Muscle of leg (tissue), 3 donors: ENCODE measurements at regions not wholly inside any gene's neighbourhood (a gene's known extent, or its start where the extent isn't known, plus 50 kb on each side); places are given as distances from the start of the nearest gene placed in this dataset.
"Not testable (repeated sequence)": the region's sequence is repeated elsewhere in the genome, so short reads cannot be mapped to it uniquely, and the experiment has no call there.

ENCODE experiments used
- DNase-seq: peaks from one replicate; pipeline ENCODE4 v3.0.0; 2013
- H3K27ac ChIP-seq: one replicate; pipeline ENCODE4 v1.5.1; 2013; ENCODE audit warnings: mild to moderate bottlenecking, low read length, control low read depth
- H3K27me3 ChIP-seq: one replicate; pipeline ENCODE4 v1.6.1; 2013; ENCODE audit warnings: low read length; ENCODE audit not compliant: control insufficient read depth, insufficient read depth
- H3K36me3 ChIP-seq: one replicate; pipeline ENCODE4 v1.6.1; 2013; ENCODE audit warnings: low read length; ENCODE audit not compliant: control insufficient read depth, insufficient read depth
- H3K4me1 ChIP-seq: one replicate; pipeline ENCODE4 v1.6.1; 2013; ENCODE audit warnings: low read length; ENCODE audit not compliant: control insufficient read depth, insufficient read depth
- H3K4me3 ChIP-seq: one replicate; pipeline ENCODE4 v1.5.1; 2013; ENCODE audit warnings: low read length, control low read depth
- H3K9me3 ChIP-seq: replicated peaks from 2 replicates; pipeline ENCODE4 v1.6.1; 2013; ENCODE audit warnings: low read depth, low read length; ENCODE audit not compliant: control insufficient read depth
- WGBS: methylation state at CpG from one replicate; pipeline ENCODE4 v1.1.5; 2013; ENCODE audit warnings: missing lambda C conversion rate; ENCODE audit not compliant: insufficient coverage; 5-methylcytosine and 5-hydroxymethylcytosine counted together

DNA sequence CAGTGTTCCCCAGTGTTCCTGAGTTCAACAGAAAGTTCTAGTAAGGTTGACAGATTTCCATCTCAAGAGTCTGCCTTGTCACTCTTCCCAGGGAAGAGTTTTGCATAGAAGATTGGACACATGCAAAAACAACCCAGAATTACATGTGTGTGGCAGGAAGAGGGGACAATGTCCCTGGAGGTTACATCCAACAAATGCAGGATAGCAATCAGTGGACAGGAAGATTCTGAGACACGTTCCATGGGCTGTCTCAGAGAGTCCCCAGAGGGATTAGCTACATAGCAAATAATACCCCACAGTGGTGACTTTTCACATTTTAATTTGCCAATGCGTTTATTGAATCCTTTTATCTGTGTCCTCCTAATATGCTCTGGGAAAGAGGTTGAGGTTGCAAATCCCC is 321.1 kb upstream of the SPATA31A3 start:
- H3K9me3 ChIP-seq, DNase-seq, H3K27me3 ChIP-seq, H3K27ac ChIP-seq, H3K4me1 ChIP-seq, H3K4me3 ChIP-seq, H3K36me3 ChIP-seq: not testable (repeated sequence)
- no CpG with 5 or more reads among the region's 2 CpGs for WGBS

DNA sequence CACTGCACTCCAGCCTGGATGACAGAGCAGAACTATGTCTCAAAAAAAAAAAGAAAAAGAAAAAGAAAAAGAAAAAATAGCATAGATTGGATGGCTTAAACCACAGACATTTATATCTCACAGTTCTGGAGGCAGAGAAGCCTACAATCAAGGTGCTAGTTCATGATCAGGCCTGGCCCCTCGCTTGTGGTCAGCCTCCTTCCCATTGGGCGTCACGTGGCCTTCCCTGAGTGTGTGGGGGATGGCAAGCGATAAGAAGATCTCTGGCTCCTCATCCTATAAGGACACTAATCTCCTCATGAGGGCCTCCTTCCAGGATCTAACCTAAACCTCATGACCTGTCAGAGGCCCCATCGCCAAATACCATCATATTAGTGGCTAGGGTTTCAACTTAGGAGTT is 320.2 kb upstream of the SPATA31A3 start:
- not testable (repeated sequence) for H3K4me1 ChIP-seq, H3K27ac ChIP-seq, H3K9me3 ChIP-seq, H3K27me3 ChIP-seq, H3K4me3 ChIP-seq, H3K36me3 ChIP-seq, DNase-seq
- no CpG with 5 or more reads among the region's 5 CpGs for WGBS

- WGBS: no CpG with 5 or more reads among the region's 8 CpGs
- DNase-seq, H3K9me3 ChIP-seq: not testable (repeated sequence)
Measured at GRCh38 chr9:67307109-67307508, 314.8 kb upstream of the SPATA31A3 start.

DNA sequence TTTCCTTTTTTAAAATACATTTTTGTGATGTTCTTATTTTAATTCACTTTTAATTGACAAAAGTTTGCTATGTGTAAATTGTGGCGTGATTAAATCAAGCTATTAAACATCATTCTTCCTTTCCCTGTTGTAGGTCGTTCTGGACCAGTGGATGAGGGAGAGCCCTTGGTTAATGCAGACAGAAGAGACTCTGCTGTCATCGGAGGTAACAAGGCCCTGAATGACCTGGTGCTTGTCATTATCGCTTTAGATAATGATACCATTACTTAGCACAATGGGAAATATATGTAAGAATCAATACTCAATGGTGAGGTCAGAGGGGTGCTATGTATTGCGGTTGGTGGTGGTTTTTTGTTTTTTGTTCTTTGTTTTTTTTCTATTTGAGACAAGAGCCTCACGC is 296.4 kb upstream of the SPATA31A3 start:
- H3K4me3 ChIP-seq: not testable (repeated sequence)

More at GRCh38 chr9:67307109-67307508, 314.8 kb upstream of the SPATA31A3 start:
- H3K36me3 ChIP-seq, H3K27me3 ChIP-seq, H3K27ac ChIP-seq, H3K4me1 ChIP-seq, H3K4me3 ChIP-seq: not testable (repeated sequence)

DNA sequence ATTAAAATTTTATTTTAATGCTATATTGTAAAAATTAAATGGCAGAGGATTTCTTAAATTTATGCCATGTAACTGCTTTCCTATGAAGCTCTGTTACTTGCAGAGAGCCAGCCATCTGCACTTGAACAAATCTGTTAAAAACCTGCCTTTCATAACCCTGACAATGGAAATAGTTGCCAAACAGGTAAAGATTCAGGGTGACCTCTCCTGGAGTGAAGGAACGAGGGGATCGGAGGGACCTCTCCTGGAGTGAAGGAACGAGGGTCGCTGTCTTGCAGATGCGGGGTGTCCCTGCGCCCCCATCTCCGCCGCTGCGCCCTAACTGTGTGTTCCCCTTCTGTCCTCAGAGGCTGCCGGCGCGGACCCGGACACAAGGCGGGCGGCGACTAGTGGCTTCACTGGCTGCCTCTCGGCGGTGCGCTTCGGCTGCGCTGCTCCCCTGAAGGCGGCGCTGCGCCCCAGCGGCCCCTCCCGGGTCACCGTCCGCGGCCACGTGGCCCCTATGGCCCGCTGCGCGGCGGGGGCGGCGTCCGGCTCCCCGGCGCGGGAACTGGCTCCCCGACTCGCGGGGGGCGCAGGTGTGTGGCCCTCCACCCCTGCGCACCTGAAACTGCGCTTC is 295.9 kb upstream of the SPATA31A3 start:
- not testable (repeated sequence) for H3K4me3 ChIP-seq, H3K27ac ChIP-seq, H3K27me3 ChIP-seq, H3K4me1 ChIP-seq, DNase-seq, H3K36me3 ChIP-seq, H3K9me3 ChIP-seq
- no CpG with 5 or more reads among the region's 46 CpGs for WGBS

More for the DNA sequence above, 296.4 kb upstream of the SPATA31A3 start:
- H3K4me1 ChIP-seq, H3K9me3 ChIP-seq, DNase-seq, H3K27me3 ChIP-seq, H3K27ac ChIP-seq, H3K36me3 ChIP-seq: not testable (repeated sequence)
- no CpG with 5 or more reads among the region's 6 CpGs for WGBS

GRCh38 chr9:67284299-67284698 is 291.9 kb upstream of the SPATA31A3 start:
- H3K4me1 ChIP-seq, H3K27ac ChIP-seq, H3K9me3 ChIP-seq, H3K36me3 ChIP-seq, H3K27me3 ChIP-seq, H3K4me3 ChIP-seq, DNase-seq: not testable (repeated sequence)
- WGBS: no CpG with 5 or more reads among the region's 6 CpGs

DNA sequence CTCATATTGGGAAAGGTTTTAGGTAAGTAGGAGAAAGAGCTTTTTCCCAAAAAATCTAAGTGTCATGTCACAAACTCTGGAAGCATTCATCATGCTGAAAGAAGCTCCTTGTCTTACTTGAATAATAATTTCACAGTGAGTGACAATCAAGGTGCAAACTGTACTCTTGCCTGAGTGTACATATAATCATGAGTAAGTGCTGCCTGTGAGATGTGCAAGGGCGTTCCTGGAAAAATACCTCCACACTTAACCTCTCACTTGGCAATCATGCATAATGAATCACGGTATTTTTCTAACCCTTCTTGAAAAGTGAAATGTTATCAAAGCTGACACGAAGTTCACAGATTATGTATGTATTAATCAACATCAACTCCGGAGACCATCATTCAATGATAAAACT is 289.2 kb upstream of the SPATA31A3 start:
- not testable (repeated sequence) for DNase-seq, H3K4me3 ChIP-seq, H3K9me3 ChIP-seq, H3K27ac ChIP-seq, H3K27me3 ChIP-seq, H3K4me1 ChIP-seq, H3K36me3 ChIP-seq
- no CpG with 5 or more reads among the region's 4 CpGs for WGBS

DNA sequence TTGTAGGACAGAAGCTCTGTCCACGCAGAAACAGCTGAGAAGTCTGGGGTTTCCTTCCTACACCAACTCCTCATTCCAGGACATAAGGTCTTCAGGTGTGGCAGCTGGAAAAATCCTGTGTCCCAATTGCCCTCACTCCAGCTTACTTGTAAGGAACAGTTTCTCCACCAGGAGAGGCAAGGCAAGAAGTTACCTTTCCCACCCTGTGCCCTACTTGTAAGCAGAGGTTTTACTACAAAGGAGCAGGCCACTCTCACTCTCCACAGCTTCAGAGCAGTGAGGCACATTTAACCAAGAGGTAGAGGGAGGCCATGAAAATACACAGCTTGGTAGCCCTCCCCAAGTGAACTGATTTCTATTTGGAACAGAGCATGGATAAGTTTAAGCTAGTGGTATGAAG is 277.3 kb upstream of the SPATA31A3 start:
- H3K9me3 ChIP-seq, DNase-seq, H3K4me3 ChIP-seq, H3K36me3 ChIP-seq, H3K27me3 ChIP-seq, H3K4me1 ChIP-seq, H3K27ac ChIP-seq: not testable (repeated sequence)
- no CpG with 5 or more reads among the region's 1 CpG for WGBS

- not testable (repeated sequence) for DNase-seq, H3K36me3 ChIP-seq, H3K27me3 ChIP-seq, H3K4me3 ChIP-seq, H3K9me3 ChIP-seq, H3K4me1 ChIP-seq, H3K27ac ChIP-seq
- WGBS: no CpG with 5 or more reads among the region's 6 CpGs
Measured at GRCh38 chr9:67257894-67258293, 265.5 kb upstream of the SPATA31A3 start.

DNA sequence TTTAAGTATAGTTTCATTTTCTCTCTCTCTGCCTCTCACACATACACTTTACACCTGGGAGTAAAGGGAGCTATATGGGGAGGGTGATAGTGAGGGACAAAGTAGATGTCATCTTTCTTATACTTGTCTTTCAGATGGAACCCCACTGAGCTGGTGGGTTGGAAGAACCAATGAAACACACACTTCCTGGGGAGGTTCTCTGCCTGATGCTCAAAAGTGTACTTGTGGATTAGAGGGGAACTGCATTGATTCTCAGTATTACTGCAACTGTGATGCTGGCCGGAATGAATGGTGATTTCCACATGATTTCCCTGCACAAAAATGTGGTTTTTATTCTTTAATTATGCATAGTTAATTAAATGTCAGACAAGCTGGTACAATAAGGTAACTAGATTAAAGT is 256.6 kb upstream of the SPATA31A3 start:
- H3K36me3 ChIP-seq, H3K9me3 ChIP-seq, H3K4me1 ChIP-seq, H3K27me3 ChIP-seq, H3K27ac ChIP-seq, H3K4me3 ChIP-seq, DNase-seq: not testable (repeated sequence)
- no CpG with 5 or more reads among the region's 1 CpG for WGBS

DNA sequence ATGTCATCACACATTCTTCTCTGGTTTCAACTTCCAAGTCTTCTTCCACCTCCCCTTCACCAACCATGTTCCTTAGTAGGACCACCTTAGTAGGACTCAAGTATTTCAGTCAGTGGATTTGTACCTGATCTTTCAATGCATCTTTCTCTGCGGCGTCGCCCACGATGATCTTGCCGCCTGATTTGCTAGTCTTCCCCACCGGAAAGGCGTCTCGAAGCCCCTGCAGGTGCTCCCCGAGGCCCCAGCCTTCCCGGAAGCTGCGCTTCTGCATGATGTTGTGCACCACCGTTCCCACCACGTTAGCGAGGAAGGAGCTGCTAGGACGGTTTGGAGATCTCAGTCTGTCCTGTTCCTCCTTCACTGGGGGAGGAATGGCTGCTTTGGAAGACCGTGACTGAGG is 219.7 kb upstream of the SPATA31A3 start:
- not testable (repeated sequence) for H3K27me3 ChIP-seq, H3K9me3 ChIP-seq, H3K4me1 ChIP-seq, H3K4me3 ChIP-seq, H3K36me3 ChIP-seq, H3K27ac ChIP-seq, DNase-seq
- whole genome bisulfite sequencing: 93% methylated on average over 8 of the region's 16 CpGs
